22Rv1 (cell line): ENCODE measurements at regions not wholly inside any gene's neighbourhood (a gene's known extent, or its start where the extent isn't known, plus 50 kb on each side); places are given as distances from the start of the nearest gene placed in this dataset.
"Not testable (repeated sequence)": the region's sequence is repeated elsewhere in the genome, so short reads cannot be mapped to it uniquely, and the experiment has no call there.

Experiments
- H3K27ac ChIP-seq: fragments of 450-650 bp; 2 replicates; pipeline ENCODE4 v1.5.1; 2017
- CTCF ChIP-seq: fragments of 450-650 bp; IDR thresholded peaks from 2 replicates; pipeline ENCODE4 v1.5.1; 2017; ENCODE audit warnings: mild to moderate bottlenecking
- ZFX ChIP-seq: fragments of 450-650 bp; IDR thresholded peaks from 2 replicates; pipeline ENCODE4 v1.6.1; 2017; ENCODE audit warnings: antibody characterized with exemption, borderline replicate concordance

GRCh38 chr12:83515306-83516026, 828.8 kb downstream of the TMTC2 start:
- H3K27ac ChIP-seq: no peak overlapping the region

DNA sequence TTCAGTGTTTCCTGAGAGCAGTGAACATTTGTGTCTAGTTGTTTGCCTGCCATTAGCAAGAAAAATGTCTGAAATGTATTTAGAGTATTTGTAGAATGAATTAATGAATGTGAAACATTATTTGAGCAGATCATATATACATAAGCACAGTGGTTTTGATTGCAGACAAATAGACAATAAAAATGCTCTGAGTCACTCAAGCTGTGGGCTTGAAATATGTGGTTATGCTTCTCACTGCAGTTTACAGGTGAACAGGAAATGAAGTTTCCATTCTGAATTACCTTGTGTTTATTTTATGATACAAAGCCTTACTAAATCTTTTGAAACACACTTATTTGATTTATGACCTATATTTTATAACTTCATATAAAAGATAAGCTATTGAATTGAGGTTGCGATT, 827.7 kb downstream of the TMTC2 start:
- H3K27ac ChIP-seq: no peak overlapping the region
- TF ChIP-seq ZFX (no peak), CTCF (no peak)

More at GRCh38 chr12:83515306-83516026, 828.8 kb downstream of the TMTC2 start:
- TF ChIP-seq ZFX: no peak
- TF ChIP-seq CTCF: no peak

- TF ChIP-seq ZFX: no peak
- no peak for TF ChIP-seq CTCF
Measured at GRCh38 chr12:83506841-83507240, 820.1 kb downstream of the TMTC2 start.

DNA sequence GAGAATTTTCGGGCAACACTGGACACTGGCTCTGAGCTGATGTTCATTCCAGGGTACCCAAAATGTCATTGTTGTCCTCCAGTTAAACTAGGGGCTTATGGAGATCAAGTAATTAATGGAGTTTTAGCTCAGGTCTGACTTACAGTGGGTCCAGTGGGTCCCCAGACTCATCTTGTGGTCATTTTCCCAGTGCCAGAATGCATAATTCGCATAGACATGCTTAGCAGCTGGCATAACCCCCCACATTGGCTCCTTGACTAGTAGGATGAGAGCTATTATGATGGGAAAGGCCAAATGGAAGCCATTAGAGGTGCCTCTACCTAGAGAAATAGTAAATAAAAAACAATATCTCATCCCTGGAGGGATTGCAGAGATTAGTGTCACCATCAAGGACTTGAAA, 818.9 kb downstream of the TMTC2 start:
- no peak for TF ChIP-seq CTCF
- no peak overlapping the region for H3K27ac ChIP-seq

More at GRCh38 chr12:83506841-83507240, 820.1 kb downstream of the TMTC2 start:
- no peak overlapping the region for H3K27ac ChIP-seq

- not testable (repeated sequence) for H3K27ac ChIP-seq
Measured at GRCh38 chr12:83499894-83500293, 813.2 kb downstream of the TMTC2 start.

GRCh38 chr12:83477696-83478095, 791.0 kb downstream of the TMTC2 start:
- no peak for TF ChIP-seq CTCF
- TF ChIP-seq ZFX: no peak
- no peak overlapping the region for H3K27ac ChIP-seq

- H3K27ac ChIP-seq: peak overlapping the region; percentile 24
- TF ChIP-seq ZFX (no peak), CTCF (no peak)
Measured at GRCh38 chr12:83476695-83477690, 790.3 kb downstream of the TMTC2 start.
